Stimulated activated naive CD4-positive, alpha-beta T cell treated with Interleukin-2 at 50 U/mL for 16 hours (primary cell): ENCODE measurements at regions not wholly inside any gene's neighbourhood (a gene's known extent, or its start where the extent isn't known, plus 50 kb on each side); places are given as distances from the start of the nearest gene placed in this dataset.
"Not testable (repeated sequence)": the region's sequence is repeated elsewhere in the genome, so short reads cannot be mapped to it uniquely, and the experiment has no call there.

Experiments
- DNase-seq: peaks from one replicate; lab custom pipeline; 2025; lab: John Stamatoyannopoulos, UW

DNA sequence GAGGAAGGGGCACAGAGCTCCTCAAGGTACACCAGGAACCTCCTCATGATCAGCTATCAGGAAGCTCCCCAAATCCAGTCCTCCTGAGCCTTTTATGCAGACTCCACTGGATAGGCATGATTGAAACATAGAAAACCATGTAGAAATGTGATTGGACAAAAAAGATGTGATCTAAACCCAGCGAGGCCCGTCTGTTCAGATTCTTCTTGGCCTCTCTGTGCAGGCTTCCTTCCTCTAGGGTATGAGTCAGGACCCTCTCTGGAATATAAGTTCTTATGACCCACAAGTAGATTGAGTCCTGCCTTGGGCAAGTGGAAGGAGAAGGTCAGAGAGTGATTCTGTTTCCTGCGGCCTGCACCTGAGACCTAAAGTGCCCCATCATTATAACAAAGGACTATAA is 166.3 kb downstream of the PHLDA1 start:
- DNase-seq, result no peak

DNA sequence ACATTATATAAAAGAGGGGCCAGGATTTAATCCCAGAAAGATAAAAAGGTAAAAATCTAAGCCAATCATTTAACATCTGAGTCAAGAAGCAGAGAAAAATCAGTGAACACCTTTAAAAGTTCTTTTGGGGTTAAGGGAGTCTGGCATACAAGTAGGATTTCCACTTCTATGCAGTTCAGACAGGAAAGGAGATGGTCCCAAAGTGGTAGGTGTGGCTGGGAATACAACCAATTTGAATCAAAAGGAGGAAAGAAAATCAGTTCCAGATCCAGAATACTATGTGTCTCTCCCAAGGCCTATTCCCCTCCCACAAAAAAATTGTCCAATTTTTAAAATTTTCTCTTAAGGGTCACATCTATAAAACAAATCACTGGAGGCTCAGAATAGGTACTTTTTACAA is 167.4 kb downstream of the PHLDA1 start:
- DNase-seq, result no peak

DNA sequence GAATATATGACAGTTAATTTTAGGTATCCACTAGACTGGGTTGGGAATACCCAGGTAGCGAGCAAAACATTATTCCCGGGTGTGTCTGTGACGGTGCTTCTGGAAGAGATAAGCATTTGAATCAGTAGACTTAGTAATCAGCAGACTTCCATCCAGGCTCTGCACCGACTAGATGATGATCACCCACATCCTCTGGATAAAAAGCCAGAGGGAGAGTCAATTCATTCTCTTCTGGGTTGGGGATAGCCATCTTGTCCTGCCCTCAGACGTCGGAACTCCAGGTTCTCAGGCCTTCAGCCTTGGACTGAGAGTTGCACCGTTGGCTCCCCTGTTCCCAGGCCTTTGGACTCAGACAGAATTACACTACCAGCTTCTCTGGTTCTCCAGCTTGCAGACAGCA is 168.0 kb downstream of the PHLDA1 start:
- DNase-seq, result no peak

DNA sequence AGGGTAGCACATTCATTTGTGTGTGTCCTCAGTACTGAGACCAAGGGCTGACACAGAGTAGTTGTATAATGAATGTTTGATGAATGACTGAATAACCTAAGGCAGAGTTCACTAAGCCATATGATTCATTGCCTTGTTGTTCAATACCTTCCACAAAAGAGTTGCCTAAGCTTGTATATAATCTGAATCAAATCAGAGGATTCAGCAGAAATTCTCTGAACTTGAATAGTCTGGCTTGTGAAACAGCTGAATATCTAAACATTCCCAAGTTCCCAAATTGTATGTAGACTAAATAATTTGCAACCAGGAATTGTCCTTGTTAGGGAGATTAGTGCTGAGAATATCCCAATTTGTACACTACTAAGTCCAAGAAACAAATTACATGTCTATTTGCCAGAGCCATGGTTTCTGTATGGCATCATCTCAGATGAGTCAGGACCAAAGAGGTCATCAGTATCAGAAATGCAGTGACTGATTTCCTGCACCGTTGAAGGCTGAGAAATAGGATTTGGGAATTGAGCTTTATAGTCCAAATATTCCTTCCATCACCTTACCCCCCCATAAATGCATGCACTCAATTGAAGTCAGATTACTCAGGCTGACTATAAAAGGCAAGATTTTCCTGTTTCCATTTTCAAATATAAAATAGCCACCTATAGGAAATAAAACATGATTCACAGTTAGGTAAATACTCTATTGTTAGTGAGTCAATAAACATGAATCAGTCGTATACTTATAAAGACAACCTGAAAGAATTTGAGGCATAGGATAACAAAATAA is 168.7 kb downstream of the PHLDA1 start:
- no peak for DNase-seq

DNA sequence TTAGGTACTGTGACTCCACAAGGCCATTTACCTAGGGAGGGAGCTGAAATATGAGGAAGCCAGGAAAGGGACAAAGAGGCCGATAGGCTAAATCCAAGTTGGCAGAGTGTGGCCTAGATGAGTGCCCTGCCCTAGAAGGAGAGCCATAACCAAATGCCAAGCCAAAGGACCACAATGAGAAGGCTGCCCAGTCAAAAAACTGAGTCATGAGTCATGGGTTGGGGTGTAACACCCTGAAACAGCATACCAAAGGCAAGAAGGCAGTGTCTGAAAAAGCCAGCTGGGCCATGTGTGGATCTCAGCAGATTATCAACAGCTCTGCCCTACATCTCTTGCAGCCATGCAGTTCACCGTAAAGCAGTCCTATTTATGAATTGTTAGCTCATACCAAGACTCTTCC is 171.7 kb downstream of the PHLDA1 start:
- no peak for DNase-seq

DNA sequence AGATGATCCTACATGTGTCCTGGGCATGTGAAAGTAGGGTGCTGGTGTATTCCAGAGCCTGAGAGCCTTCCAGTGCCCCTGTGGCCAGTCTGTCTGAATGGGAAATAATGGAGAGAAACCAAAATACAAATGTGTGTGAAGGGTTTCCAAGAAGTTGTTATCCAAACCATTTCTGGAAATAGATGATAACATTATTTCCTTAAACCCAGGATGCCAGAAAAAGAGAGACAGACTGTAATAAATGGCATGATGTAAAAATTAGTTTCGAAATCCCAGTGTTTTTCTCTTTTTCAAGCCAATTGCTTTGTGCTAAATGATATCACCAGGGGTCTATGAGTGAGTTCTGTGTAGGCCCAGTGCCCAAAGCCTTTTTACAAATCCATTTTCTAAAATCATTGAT is 175.3 kb downstream of the PHLDA1 start:
- DNase-seq, result no peak

DNA sequence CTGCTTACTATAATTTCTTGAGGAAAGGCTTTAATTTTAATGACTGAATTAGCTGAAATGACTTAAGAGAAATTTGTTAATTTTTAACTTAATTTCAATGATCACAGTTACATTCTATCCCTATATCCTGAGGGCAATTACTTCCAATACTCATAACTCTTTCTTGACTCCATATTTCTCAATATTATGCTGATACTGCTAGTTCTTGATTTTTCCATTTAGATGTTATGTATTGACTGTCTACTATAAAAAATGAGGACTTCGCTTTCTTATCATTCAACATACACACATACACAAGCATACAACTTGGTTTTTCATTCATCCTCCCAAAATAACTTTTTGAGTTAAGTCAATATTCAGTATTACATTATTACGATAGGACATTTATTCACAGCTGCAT is 176.2 kb downstream of the PHLDA1 start:
- no peak for DNase-seq

DNA sequence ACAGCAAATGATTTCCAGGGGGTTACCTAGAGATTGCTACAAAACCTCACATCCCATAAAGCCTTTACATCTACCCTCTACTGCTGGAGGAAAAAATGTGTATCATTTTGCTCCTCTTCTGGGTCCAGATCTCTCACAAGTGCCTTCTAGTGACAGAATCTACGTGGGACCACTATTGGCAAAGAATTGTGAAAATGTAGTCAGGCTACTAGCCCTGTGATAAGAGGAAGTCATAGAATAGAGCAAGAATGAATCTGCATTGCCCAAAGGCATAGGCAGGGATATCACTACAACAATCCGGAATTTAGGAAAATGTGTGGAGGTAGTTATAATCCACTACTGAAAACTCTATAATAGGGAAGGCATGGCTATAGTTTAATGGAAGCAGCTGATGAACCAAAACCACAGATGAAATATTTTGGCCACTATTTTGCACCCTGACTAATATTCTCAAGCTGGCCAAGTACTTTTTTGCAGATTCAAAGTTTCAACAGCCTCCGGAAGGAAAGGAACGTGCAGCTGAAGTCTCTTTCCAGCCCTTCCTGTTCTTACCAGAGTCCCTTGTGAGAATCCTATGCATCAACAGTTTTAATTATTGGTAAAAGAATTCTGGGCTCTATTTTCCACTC is 176.8 kb downstream of the PHLDA1 start:
- DNase-seq, result no peak

DNA sequence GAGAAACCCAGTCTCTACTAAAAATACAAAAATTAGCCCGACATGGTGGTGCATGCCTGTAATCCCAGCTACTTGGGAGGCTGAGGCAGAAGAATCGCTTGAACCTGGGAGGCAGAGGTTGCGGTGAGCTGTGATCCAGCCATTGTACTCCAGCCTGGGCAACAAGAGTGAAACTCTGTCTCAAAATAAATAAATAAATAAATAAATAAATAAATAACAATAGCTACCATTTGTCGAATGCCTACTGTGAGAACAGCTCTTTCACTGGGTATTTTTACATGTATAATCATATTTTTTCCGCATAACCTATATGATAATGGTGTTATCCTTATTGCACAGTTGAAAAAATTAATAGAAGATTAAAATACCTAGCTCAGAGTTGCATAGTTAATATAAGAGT is 177.4 kb downstream of the PHLDA1 start:
- not testable (repeated sequence) for DNase-seq

DNA sequence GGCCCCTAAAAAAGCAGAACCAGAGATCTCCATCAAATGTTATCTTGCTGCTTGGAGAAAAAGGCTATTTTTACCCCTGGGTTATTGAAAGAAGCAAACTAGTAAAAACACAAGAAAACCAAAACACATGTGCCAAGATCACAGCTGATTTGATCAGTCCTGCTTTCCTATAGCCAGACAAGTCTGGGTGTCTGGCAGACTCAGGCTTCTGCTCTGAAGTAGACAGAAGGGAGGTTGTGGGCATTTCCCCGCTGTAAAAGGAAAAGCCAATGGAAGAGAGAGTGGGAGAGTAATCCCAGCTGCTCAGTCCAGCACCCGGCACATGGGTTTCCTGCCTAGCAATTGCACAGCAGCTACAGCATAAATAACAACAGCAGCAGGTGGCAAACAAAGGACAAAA is 177.9 kb downstream of the PHLDA1 start:
- DNase-seq, result no peak

DNA sequence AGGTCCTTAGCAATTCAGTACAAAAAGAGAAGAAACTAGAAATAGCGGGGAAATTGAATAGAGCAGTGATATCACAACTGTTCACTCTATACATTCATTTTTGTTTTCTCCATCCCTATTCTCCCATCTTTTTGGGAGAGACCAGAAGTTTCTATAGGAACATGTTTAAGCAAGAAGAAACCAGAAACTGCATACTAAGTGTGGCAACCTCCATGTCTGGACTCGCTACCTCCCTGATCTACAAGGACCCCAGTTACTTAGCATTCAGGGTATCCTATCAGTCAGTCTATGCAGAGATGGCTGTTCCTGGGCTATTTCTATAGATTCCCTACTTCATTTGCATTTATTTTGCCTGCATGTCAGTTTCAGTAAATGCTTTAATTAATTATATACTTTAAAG is 178.6 kb downstream of the PHLDA1 start:
- no peak for DNase-seq

DNA sequence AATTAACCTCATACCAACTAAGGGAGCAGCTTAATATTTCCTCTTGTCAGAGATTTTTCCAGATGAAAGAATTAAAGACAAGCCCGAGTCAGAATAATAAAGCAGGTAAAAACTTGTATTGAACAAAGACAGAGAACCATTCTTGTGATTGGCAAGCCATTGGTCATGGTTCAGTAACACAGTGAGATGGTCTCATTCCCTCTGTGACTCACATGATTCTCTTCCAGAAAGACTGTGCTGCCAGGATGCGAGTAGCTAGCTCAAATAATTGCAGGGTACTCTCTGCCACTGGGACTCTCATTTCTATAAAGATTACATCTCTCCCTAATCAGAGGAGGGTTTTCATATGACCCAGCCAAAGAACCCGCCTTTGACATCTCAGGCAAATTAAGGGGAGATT is 179.4 kb downstream of the PHLDA1 start:
- DNase-seq, result no peak

DNA sequence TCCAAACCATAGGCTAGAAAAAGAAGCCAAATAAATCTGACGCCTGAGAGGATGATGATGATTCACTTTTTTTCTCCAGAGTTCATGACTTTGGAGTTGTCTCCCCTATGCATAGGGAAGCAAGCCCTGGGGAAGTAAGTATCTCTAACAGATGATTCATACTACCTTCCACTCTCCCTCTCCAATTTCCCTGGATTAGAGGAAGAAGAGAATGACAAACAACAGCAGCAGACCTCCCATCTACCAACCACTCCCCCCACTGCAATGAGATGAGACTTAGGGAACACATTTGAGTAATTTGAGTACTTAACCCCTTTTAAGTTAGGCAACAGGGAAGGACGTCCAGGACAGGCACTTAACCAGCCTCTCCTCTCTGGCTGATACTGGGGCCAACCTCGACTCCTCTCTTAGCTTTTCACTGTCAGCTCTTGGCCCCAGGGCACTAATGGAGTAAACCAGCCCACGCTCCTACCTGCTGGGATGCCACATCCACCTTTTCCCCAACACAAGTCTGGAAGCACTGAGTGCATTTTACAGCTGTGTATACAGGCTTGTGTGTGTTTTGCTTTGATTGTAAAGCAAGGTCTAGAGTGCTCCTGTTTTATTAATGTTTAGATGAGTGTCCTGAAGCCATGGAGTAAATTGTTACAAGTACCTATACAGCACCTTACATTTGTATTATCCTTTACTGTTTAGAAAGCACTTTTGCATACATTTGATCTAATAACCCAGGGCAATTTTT is 180.7 kb downstream of the PHLDA1 start:
- DNase-seq, result no peak

DNA sequence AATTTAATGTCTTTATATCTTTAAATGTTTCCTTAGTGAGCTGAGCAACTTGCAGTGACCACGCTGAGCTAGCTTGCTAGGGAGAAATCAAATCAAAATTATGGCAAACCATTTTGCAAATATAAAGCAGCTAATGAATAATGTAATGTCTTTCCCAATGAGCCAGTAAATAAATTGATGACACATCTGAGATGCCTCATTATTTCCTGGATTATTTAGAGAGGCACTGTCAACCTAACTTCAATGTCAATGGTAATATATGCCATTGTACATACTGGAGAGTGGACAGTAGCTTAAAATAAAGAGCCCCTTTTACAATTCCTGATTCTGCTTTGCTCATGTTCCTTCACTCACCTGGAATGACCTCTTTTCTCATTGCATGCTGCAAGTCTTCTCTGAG is 182.6 kb downstream of the PHLDA1 start:
- no peak for DNase-seq

DNA sequence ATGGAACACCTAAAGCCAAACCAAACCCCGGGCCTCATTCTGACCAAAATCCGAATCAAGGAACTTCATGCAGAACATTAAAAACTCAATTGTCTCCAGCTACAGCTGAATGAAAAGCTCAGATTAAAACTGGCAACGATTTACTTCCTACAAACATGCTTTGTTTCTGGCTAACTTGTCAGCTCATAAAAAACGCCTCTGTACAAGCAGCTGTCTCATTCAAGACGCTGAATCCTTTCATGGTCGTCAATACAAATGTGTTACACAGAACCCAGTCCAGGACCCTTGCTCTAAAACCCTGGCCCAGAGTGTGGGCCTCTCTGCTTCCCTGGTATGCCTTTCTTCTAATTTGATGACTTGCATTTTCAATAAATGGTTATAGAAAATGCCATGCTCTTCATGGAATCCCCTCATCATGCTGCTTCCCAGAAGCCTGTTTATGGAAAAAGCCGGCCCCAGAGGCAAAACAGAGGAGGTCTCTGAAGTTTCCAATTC is 183.1 kb downstream of the PHLDA1 start:
- DNase-seq, result no peak

DNA sequence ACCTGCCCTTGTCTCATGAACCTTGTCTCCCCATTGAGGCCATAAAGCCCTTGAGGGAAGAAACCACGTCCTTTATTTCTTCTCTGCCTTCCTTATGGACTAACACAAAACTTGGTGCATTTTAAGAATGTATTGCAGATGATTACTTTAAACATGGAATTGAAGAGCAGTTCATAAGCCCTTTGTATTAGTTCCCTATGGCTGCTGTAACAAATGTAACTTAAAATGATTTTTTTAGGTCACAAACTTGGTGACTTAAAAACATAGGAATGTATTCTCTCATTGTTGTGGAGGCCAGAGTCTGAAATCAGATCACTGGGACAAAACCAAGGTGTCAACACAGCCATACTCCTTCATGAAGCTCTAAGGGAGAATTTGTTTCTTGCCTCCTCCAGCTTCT is 185.5 kb downstream of the PHLDA1 start:
- DNase-seq, result no peak

DNA sequence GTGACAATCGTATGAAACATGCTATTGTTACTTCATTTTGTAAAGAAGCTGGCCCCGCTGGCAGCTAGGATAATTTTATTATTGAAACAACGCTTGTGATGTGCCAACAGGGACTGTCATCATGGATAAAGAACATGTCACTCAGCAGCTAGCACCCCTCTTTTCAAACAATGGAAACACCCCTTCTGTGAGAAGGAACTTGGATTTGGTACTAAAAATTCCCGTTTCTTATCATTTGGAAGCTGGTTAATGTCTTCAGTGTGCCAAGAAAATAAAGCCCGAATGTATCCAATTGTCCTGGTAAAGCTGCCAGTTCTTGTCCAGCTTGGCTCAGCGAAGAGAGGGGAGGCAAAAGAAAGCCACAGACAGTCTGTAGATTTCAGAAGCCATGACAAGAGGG is 186.6 kb downstream of the PHLDA1 start:
- DNase-seq, result no peak

DNA sequence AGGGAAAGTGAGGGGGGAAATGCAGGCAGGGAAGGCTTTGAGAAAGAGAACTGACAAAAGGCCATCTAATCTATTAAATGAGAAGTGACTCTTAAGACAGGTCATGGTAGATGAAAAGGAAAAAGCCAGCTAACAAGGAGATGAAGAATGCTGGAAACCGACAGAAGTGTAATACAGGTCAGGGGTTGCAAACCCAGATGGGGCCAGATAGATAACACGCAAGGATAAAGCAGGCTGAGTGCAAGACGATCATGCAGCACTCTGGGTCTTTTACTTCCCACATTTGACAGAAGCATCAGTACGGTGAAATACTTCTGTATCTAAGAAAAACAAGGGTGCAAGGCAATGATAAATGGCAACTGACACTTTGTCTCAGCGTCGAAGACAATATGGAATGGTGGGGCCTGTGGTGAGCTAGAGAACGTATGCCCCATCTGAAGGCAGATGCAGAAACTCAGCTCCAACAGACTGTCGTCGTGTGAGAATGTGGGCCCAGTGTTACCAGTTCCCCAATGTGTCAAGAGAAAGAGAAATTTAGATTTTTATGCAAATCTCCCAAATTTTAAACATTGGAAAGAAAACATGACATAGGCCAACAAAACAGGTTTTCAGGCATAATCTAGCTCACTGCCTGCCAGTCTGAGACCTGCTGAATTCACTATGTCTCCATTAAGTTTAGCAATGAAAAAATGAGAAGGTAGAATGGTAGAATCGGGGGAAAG is 187.4 kb downstream of the PHLDA1 start:
- no peak for DNase-seq

DNA sequence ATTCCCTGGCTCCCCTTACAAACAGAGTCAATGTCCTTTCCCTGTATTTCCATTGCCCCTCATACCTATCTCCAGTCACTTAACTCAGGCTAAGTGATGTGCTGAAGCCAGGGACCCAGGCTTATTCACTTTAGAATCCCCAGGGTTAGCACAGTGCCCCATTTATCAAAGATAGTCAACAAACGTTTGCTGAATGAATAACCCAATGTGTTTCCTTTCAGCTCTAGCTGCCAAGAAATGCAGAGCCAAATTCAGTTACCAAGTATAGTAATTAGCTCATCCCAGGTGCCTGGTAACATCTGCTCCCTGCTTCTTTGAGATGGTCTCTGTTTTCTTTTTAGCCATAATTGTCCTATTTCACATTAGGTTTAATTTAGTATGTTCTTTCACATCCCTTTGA is 189.5 kb downstream of the PHLDA1 start:
- DNase-seq, result no peak

DNA sequence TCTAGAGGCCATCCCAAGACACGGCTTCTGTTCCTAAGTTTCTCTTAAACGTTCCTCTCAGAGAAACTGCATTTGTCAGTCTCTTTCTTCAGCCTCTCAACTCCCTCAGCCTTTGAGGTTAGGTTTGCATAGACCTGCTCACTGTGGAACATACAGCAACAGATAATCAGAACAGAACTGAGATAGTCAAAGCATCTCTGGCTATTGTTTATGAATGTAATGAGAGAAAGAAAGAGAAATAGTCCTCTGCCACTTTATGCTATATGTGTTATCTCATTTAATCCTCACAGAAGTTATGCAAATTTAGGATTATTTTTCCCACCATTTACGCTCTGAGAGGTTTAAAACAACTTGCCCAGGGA is 190.6 kb downstream of the PHLDA1 start:
- DNase-seq, result no peak

DNA sequence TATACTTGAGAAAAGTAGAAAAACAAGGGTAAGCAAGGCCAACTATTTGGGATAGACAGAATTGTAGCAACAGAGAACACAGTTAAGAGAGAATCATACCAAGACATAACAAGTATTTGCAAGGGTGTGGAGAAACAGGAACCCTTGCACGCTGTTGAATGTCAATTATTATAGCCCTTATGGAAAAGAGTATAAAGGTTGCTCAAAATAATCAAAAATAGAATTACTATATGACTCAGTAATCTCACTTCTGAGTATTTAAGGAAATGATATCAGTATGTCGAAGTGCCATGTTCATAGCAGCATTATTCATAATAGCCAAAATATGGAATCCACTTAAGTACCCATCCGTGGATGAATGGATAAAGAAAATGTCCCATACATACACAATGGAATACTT is 193.3 kb downstream of the PHLDA1 start:
- no peak for DNase-seq

DNA sequence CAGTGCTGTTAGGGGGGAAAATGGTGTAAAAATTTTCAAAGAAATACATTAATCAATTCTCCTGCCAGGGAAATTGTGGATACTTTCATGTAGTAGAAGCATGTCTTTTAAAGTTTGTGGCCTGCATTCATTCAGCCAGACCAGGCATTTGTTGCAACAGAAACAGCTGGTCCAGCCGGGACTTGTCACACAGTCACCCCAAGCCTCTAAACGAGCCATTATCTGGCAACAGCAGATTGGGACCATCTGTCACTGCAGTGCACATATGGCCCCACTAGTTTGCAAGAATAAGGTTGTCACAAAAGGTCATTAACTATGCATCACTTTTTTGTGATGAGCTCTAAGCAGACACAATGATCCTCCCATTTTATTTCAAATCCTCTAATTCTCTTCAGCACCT is 193.9 kb downstream of the PHLDA1 start:
- DNase-seq, result no peak

DNA sequence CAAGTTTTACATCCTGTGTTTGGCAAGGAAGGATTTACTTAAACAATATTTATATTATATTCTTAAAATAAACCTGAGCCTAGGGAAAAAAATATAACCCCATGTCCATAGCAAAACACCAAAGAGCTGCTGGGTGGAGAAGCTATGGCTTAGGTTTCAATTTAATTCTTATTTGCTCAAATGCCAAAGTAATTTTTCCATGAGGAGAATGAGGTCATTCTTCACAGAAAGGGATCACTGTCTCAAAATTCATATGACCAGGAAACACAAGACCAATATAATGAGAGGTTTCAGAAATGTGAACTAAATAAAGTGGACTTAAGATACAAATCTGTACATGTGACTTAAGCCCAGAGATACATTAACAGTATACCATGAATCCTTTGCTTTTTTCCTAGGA is 195.0 kb downstream of the PHLDA1 start:
- DNase-seq, result no peak
